AG04450 (cell line): ENCODE measurements at regions not wholly inside any gene's neighbourhood (a gene's known extent, or its start where the extent isn't known, plus 50 kb on each side); places are given as distances from the start of the nearest gene placed in this dataset.
A peak's percentile ranks its signal among the peaks of the same experiment; 100 is the strongest.

Experiments used
- CTCF ChIA-PET: fragments of 300-600, 350-600 bp; formaldehyde crosslinking; extraction: SDS; loops from one replicate; lab custom pipeline; 2022; ENCODE audit warnings: antibody characterized with exemption, inconsistent platforms; lab: Charles Lee
- POLR2A ChIA-PET: fragments of 350-600 bp; formaldehyde crosslinking; extraction: SDS; loops from one replicate; lab custom pipeline; 2021; ENCODE audit warnings: antibody characterized with exemption, inconsistent platforms; lab: Yijun Ruan, JAX
- DNase-seq: peaks from one replicate; pipeline ENCODE4 v3.0.0-alpha.2; 2011; ENCODE audit warnings: low read depth, low spot score
- H3K27ac ChIP-seq: one replicate; pipeline ENCODE4 v1.5.1; 2012; ENCODE audit warnings: low read depth, low read length, control low read depth
- H3K27me3 ChIP-seq: one replicate; pipeline ENCODE4 v1.6.0; 2012; ENCODE audit warnings: low read length; ENCODE audit not compliant: control insufficient read depth, insufficient read depth
- H3K4me3 ChIP-seq: 2 replicates; pipeline ENCODE4 v1.5.1; 2011; ENCODE audit warnings: mild to moderate bottlenecking, low read depth, low read length, control low read depth
- H3K9me3 ChIP-seq: 2 replicates; pipeline ENCODE4 v1.5.1; 2012; ENCODE audit warnings: low read length; ENCODE audit not compliant: control insufficient read depth, insufficient read depth
- TF ChIP-seq, protein P1 (sequence below): IDR thresholded peaks from 2 replicates; pipeline ENCODE4 v1.5.1; 2011; ENCODE audit warnings: low read depth, low read length, control low read depth, inconsistent platforms

GRCh38 chr16:85209526-85210121, 97.4 kb upstream of the CIBAR2 start:
- H3K4me3 ChIP-seq: no peak overlapping the region
- DNase-seq: no peak
- peak overlapping the region; percentile 61 for H3K27ac ChIP-seq
- CTCF ChIA-PET: interaction anchor here (0.5 to 1.9 kb wide), 3 partner anchors 35 to 95 kb away, joined by 3 to 6 read pairs (median 5); no protein-coding TSS in a partner anchor
- POLR2A ChIA-PET: interaction anchor here (1.6 to 1.9 kb wide), 2 partner anchors 26 to 47 kb away, joined by 4 to 5 read pairs; no protein-coding TSS in a partner anchor
- no peaks in the 10 kb centered on the region for H3K27me3 ChIP-seq
- H3K9me3 ChIP-seq: peaks cover 12% of the 10 kb centered on the region
- TF ChIP-seq, protein P1, sequence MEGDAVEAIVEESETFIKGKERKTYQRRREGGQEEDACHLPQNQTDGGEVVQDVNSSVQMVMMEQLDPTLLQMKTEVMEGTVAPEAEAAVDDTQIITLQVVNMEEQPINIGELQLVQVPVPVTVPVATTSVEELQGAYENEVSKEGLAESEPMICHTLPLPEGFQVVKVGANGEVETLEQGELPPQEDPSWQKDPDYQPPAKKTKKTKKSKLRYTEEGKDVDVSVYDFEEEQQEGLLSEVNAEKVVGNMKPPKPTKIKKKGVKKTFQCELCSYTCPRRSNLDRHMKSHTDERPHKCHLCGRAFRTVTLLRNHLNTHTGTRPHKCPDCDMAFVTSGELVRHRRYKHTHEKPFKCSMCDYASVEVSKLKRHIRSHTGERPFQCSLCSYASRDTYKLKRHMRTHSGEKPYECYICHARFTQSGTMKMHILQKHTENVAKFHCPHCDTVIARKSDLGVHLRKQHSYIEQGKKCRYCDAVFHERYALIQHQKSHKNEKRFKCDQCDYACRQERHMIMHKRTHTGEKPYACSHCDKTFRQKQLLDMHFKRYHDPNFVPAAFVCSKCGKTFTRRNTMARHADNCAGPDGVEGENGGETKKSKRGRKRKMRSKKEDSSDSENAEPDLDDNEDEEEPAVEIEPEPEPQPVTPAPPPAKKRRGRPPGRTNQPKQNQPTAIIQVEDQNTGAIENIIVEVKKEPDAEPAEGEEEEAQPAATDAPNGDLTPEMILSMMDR: no peak

GRCh38 chr16:85210423-85211169, 98.3 kb upstream of the CIBAR2 start:
- TF ChIP-seq, protein P1: no peak
- peak overlapping the region; percentile 40 for H3K27ac ChIP-seq
- no peak for DNase-seq
- ChIA-PET CTCF (interaction anchor here (0.9 to 1.9 kb wide), 3 partner anchors 18 to 96 kb away, joined by 3 to 6 read pairs (median 5); no protein-coding TSS in a partner anchor), POLR2A (interaction anchor here (0.6 to 1.9 kb wide), 7 partner anchors 9 to 292 kb away, joined by 3 to 9 read pairs (median 5); no protein-coding TSS in a partner anchor)
- H3K27me3 ChIP-seq: no peaks in the 10 kb centered on the region
- H3K9me3 ChIP-seq: peaks cover 5% of the 10 kb centered on the region; the same call in 1 of the 2 replicates
- H3K4me3 ChIP-seq: no peak overlapping the region

DNA sequence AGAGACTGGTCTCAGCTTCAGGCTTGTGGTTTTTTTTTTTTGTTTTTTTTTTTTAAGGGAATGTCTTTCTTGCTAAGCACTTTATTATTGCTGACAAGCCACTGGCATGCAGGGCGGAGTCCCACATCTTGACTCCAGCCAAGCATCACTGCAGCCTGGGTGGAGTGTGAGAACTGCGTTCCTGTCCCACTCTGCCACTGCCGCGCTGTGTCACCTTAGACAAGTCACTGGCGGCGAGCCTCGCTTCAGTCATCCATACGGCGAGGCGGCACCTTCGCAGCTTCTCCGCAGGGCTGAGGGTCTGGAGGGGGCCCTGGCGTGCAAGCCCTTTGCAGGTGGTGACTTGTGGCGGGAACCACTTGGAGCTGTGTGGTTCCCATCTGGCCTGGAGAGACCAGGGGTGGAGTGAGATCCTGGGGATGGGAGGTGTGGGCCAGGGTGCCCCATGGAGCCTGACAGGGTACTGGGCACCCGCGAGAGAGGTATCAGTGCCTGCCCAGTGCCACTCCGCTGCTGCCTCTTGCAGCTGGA, 99.1 kb upstream of the CIBAR2 start:
- Histone ChIP-seq H3K27me3 (no peaks in the 10 kb centered on the region), H3K4me3 (no peak overlapping the region), H3K27ac (peak overlapping the region; percentile 40), H3K9me3 (peaks cover 4% of the 10 kb centered on the region; the same call in 1 of the 2 replicates)
- TF ChIP-seq, protein P1: no peak
- ChIA-PET POLR2A (interaction anchor here (0.6 to 1.9 kb wide), 8 partner anchors 8 to 292 kb away, joined by 3 to 9 read pairs (median 5); no protein-coding TSS in a partner anchor), CTCF (no interaction called here)
- DNase-seq: no peak

DNA sequence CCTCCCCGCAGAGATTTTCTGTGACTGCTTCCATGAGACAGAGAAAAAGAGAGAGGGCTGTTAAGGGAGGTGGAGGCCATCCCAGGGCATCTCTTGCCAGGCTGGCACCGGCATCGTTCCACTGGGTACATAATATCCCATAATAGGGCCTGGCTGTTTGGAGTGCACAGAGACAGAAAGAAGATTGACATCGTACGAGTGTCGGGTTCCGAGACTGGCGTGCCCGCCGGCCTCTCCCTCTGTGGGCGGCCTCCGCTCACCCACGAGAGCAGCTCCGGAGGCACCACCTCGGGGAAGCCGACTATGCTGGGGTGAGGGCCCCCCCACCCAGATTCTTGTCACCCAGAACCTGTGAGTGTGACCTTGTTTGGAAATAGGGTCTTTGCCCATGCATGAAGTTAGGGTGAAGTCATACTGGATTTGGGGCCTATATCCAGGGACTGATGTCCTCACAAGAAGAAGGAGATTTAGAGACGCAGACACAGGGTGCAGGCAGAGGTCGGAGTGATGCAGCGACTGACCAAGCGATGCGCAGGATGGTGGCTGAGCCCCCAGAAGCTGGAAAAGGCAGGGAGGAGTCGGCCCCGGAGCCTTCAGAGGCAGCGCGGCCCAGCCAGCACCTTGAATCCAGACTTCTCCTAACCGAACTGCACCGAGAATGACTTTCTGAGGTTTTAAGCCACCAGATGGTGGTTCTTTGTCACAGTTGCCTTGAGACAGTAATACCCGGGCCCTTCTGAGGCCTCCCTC, 101.8 kb upstream of the CIBAR2 start:
- ChIA-PET POLR2A (no interaction called here), CTCF (interaction anchor here (1.1 to 1.9 kb wide), 2 partner anchors 31 to 104 kb away, joined by 4 to 7 read pairs; no protein-coding TSS in a partner anchor)
- H3K27ac ChIP-seq: no peak overlapping the region
- no peak overlapping the region for H3K4me3 ChIP-seq
- no peaks in the 10 kb centered on the region for H3K27me3 ChIP-seq
- TF ChIP-seq, protein P1: no peak
- no peaks in the 10 kb centered on the region; the same call in 1 of the 2 replicates for H3K9me3 ChIP-seq
- no peak for DNase-seq
